PC-9 (cell line): ENCODE measurements at regions not wholly inside any gene's neighbourhood (a gene's known extent, or its start where the extent isn't known, plus 50 kb on each side); places are given as distances from the start of the nearest gene placed in this dataset.

Source experiments
- BruUV-seq: library from RNA; stranded (reverse); fragments of 400-500 nt; replicated peaks from 2 replicates; lab custom pipeline; 2021; lab: Mats Ljungman, UMichigan
- CTCF ChIA-PET: fragments of 300-600 bp; sonication (Branson Sonifier 250); formaldehyde crosslinking; loops from one replicate; lab custom pipeline; 2022; ENCODE audit warnings: antibody characterized with exemption; lab: Charles Lee
- POLR2A ChIA-PET: fragments of 300-600 bp; sonication (Branson Sonifier 250); formaldehyde crosslinking; loops from one replicate; lab custom pipeline; 2022; ENCODE audit warnings: antibody characterized with exemption; ENCODE audit not compliant: unreplicated experiment; lab: Charles Lee
- DNase-seq, 2 experiments: peaks; one replicate each; pipeline versions ENCODE4 v3.0.0 to v3.0.0-alpha.2; 2015 to 2022; ENCODE audit warnings: mixed read lengths in 1 of 2
- H2AFZ ChIP-seq: fragments of 200-600 bp; sonication (generic); 2 replicates; pipeline ENCODE4 v1.8.1; 2017; ENCODE audit warnings: antibody characterized with exemption
- H3F3A ChIP-seq: fragments of 200-600 bp; sonication (generic); 2 replicates; pipeline ENCODE4 v1.8.1; 2017; ENCODE audit warnings: antibody characterized with exemption, mild to moderate bottlenecking, low read depth; ENCODE audit not compliant: insufficient read depth
- H3K27ac ChIP-seq: fragments of 200-600 bp; sonication (generic); 2 replicates; pipeline ENCODE4 v1.6.1; 2016; ENCODE audit warnings: mixed run types
- H3K27me3 ChIP-seq: fragments of 200-600 bp; sonication (generic); 2 replicates; pipeline ENCODE4 v1.6.1; 2016; ENCODE audit warnings: low read depth, mixed run types; ENCODE audit not compliant: insufficient read depth
- H3K36me3 ChIP-seq: fragments of 200-600 bp; sonication (generic); 2 replicates; pipeline ENCODE4 v1.6.1; 2016; ENCODE audit warnings: low read depth, mixed run types
- H3K4me1 ChIP-seq: fragments of 200-600 bp; sonication (generic); replicated peaks from 2 replicates; pipeline ENCODE4 v1.6.1; 2016; ENCODE audit warnings: mixed run types; ENCODE audit not compliant: insufficient read depth
- H3K4me2 ChIP-seq: fragments of 200-600 bp; sonication (generic); 2 replicates; pipeline ENCODE4 v1.6.1; 2017; ENCODE audit warnings: mixed run types
- H3K4me3 ChIP-seq: fragments of 200-600 bp; sonication (generic); 2 replicates; pipeline ENCODE4 v1.6.1; 2016; ENCODE audit warnings: mixed run types
- H3K79me2 ChIP-seq: fragments of 200-600 bp; sonication (generic); 2 replicates; pipeline ENCODE4 v1.6.1; 2017; ENCODE audit warnings: low read depth, mixed run types
- H3K9me2 ChIP-seq: fragments of 200-600 bp; sonication (generic); 2 replicates; pipeline ENCODE4 v1.8.1; 2017; ENCODE audit warnings: mild to moderate bottlenecking; ENCODE audit not compliant: insufficient read depth
- H3K9me3 ChIP-seq: fragments of 200-600 bp; sonication (generic); 2 replicates; pipeline ENCODE4 v1.8.1; 2016; ENCODE audit warnings: low read depth; ENCODE audit not compliant: insufficient read depth
- H4K20me1 ChIP-seq: fragments of 200-600 bp; sonication (generic); 2 replicates; pipeline ENCODE4 v1.8.1; 2017; ENCODE audit not compliant: insufficient read depth
- CTCF ChIP-seq: fragments of 200-600 bp; sonication (generic); conservative IDR thresholded peaks from 2 replicates; pipeline ENCODE4 v1.6.1; 2017; ENCODE audit warnings: mixed run types, antibody characterized with exemption, mild to moderate bottlenecking, moderate library complexity
- EZH2 ChIP-seq: fragments of 200-600 bp; sonication (generic); IDR thresholded peaks from 2 replicates; pipeline ENCODE4 v1.8.0; 2017; ENCODE audit warnings: antibody characterized with exemption, low read depth
- intact Hi-C: fragments of 100-400 bp; cut with micrococcal nuclease; formaldehyde crosslinking; loops from one replicate; pipeline ENCODE4 v1.10.0; 2022; ENCODE audit not compliant: unreplicated experiment

GRCh38 chr21:15370462-15370975 lies 305.7 kb upstream of the NRIP1 start:
- ChIA-PET CTCF (no interaction called here), POLR2A (interaction anchor here (0.6 kb wide), 1 partner anchor 20 kb away, joined by 13 read pairs; no protein-coding TSS in a partner anchor)
- intact Hi-C loops = no loop called here
- no peak for DNase-seq
- no peak overlapping the region for H3K4me3 ChIP-seq
- BruUV-seq = no TSS peak
- H3K4me2 ChIP-seq = no peak overlapping the region
- H3K27me3 ChIP-seq = no peaks in the 10 kb centered on the region
- no peaks in the 10 kb centered on the region for H3K79me2 ChIP-seq
- no peaks in the 10 kb centered on the region; the same call in 1 of the 2 replicates for H3K9me2 ChIP-seq
- no peaks in the 10 kb centered on the region for H4K20me1 ChIP-seq
- H2AFZ ChIP-seq = no peak overlapping the region
- H3K27ac ChIP-seq = no peak overlapping the region
- H3K9me3 ChIP-seq = peaks cover 8% of the 10 kb centered on the region
- H3K4me1 ChIP-seq = no peaks in the 10 kb centered on the region
- TF ChIP-seq CTCF (no peak), EZH2 (no peak)
- H3F3A ChIP-seq = no peaks in the 10 kb centered on the region
- H3K36me3 ChIP-seq = no peaks in the 10 kb centered on the region

- Histone ChIP-seq H3F3A (no peaks in the 10 kb centered on the region), H3K36me3 (no peaks in the 10 kb centered on the region), H3K27ac (no peak overlapping the region), H3K9me3 (no peaks in the 10 kb centered on the region), H3K79me2 (no peaks in the 10 kb centered on the region), H3K27me3 (no peaks in the 10 kb centered on the region), H4K20me1 (no peaks in the 10 kb centered on the region), H3K4me3 (no peak overlapping the region), H3K4me2 (no peak overlapping the region), H3K9me2 (no peaks in the 10 kb centered on the region; the same call in 1 of the 2 replicates), H3K4me1 (no peaks in the 10 kb centered on the region), H2AFZ (no peak overlapping the region)
- DNase-seq = no peak
- POLR2A ChIA-PET = no interaction called here
- CTCF ChIA-PET = interaction anchor here (0.6 kb wide), 1 partner anchor 459 kb away, joined by 3 read pairs; no protein-coding TSS in a partner anchor
- TF ChIP-seq EZH2 = no peak
- TF ChIP-seq CTCF = no peak
- BruUV-seq = no TSS peak
- intact Hi-C loops = no loop called here
Observed at GRCh38 chr21:15373941-15374340, 309.1 kb upstream of the NRIP1 start.

DNA sequence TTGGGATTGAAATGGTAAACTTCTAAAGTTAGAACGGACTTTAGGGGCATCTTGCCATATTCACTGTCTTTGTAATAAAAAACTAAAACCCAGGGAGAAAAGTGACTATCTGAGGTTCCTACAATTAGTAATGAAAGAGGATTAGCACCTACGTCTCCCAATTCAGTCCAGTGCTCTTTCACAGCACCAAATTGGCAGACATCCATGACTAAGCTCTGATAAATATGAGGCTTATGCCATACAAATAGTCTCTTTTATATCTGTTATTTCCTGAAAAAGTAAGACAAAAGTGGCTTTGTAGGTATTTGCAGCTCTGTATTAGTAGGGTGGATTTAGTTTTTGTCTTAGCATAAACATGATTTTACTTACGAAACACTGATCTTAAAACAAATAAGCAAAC lies 315.0 kb upstream of the NRIP1 start:
- BruUV-seq = no TSS peak
- DNase-seq = no peak
- POLR2A ChIA-PET = no interaction called here

More for the DNA sequence above, 315.0 kb upstream of the NRIP1 start:
- H3K27me3 ChIP-seq = no peaks in the 10 kb centered on the region
- H3K4me1 ChIP-seq = no peaks in the 10 kb centered on the region
- no peaks in the 10 kb centered on the region for H3K79me2 ChIP-seq
- CTCF ChIA-PET = no interaction called here
- no peak overlapping the region for H2AFZ ChIP-seq
- H3K36me3 ChIP-seq = no peaks in the 10 kb centered on the region
- no peaks in the 10 kb centered on the region for H3F3A ChIP-seq
- H3K4me3 ChIP-seq = no peak overlapping the region
- H3K4me2 ChIP-seq = no peak overlapping the region
- H3K9me2 ChIP-seq = no peaks in the 10 kb centered on the region
- no peaks in the 10 kb centered on the region for H4K20me1 ChIP-seq
- TF ChIP-seq CTCF = no peak
- no peak for TF ChIP-seq EZH2
- no peaks in the 10 kb centered on the region; the same call in 1 of the 2 replicates for H3K9me3 ChIP-seq
- intact Hi-C loops = no loop called here
- H3K27ac ChIP-seq = no peak overlapping the region
